Right lobe of liver (tissue), 4 donors: ENCODE measurements at regions not wholly inside any gene's neighbourhood (a gene's known extent, or its start where the extent isn't known, plus 50 kb on each side); places are given as distances from the start of the nearest gene placed in this dataset.

ENCODE experiments used
- CTCF ChIP-seq, 4 donors: fragments of 200-600 bp in 3 of 4; fragments of 450-650 bp in 1 of 4; IDR thresholded peaks; one replicate each; pipeline versions ENCODE4 v1.5.1 to v1.8.0; 2016 to 2022; ENCODE audit warnings: antibody characterized with exemption in 4 of 4, mild to moderate bottlenecking in 2 of 4
- POLR2A ChIP-seq: fragments of 450-650 bp; IDR thresholded peaks from one replicate; pipeline ENCODE4 v1.6.1; 2017; ENCODE audit warnings: antibody characterized with exemption, mild to moderate bottlenecking
- donor health status: DM: no; HTN: no; CAD: no.
- donor health status: DM: no; HTN: no; CAD: no.
- donor health status: DM: no; HTN: yes; CAD: no.

- TF ChIP-seq CTCF (IDR thresholded peaks at IDR 0.05) (no peak), POLR2A (no peak)
These were observed 82.8 kb upstream of the CAMK2D start for GRCh38 chr4:113844369-113844768.
